WTC11 (cell line): ENCODE measurements at regions not wholly inside any gene's neighbourhood (a gene's known extent, or its start where the extent isn't known, plus 50 kb on each side); places are given as distances from the start of the nearest gene placed in this dataset.
A peak's percentile ranks its signal among the peaks of the same experiment; 100 is the strongest.

Experiments
- ATAC-seq: fragments of 200-7000 bp; cut with Tn5 transposase; 2 replicates; pipeline ENCODE4 v1.10.0; 2021; ENCODE audit warnings: mild to moderate bottlenecking, moderate library complexity
- CTCF ChIA-PET: fragments of 300-600 bp; sonication (Branson Sonifier 250); formaldehyde crosslinking; loops from one replicate; lab custom pipeline; 2021; ENCODE audit warnings: antibody characterized with exemption; lab: Charles Lee
- POLR2A ChIA-PET: fragments of 350-600 bp; sonication (Branson Sonifier 250); formaldehyde crosslinking; loops from one replicate; lab custom pipeline; 2021; ENCODE audit warnings: antibody characterized with exemption; lab: Charles Lee
- DNase-seq: peaks from one replicate; pipeline ENCODE4 v3.0.0; 2021; ENCODE audit warnings: low spot score
- H3K27ac Mint-ChIP-seq: 2 replicates; pipeline ENCODE4 v1.8.0; 2021; ENCODE audit warnings: mixed read lengths
- H3K27me3 Mint-ChIP-seq: 2 replicates; pipeline ENCODE4 v1.8.0; 2021; ENCODE audit warnings: low read depth, mild to moderate bottlenecking, moderate library complexity, mixed read lengths
- H3K36me3 Mint-ChIP-seq: 2 replicates; pipeline ENCODE4 v1.8.0; 2021; ENCODE audit warnings: mixed read lengths
- H3K4me1 Mint-ChIP-seq: 2 replicates; pipeline ENCODE4 v1.8.0; 2022; ENCODE audit warnings: mixed read lengths
- H3K4me3 Mint-ChIP-seq: 2 replicates; pipeline ENCODE4 v1.8.0; 2021; ENCODE audit warnings: mild to moderate bottlenecking, moderate library complexity, mixed read lengths
- H3K9me3 Mint-ChIP-seq: 2 replicates; pipeline ENCODE4 v1.8.0; 2021; ENCODE audit warnings: mixed read lengths
- ATF1 ChIP-seq: sonication (generic); formaldehyde crosslinking; IDR thresholded peaks from 2 replicates; pipeline ENCODE4 v1.8.1; 2023; ENCODE audit warnings: mild to moderate bottlenecking, moderate library complexity, missing genetic modification reagents
- ATF3 ChIP-seq: sonication (generic); formaldehyde crosslinking; conservative IDR thresholded peaks from 2 replicates; pipeline ENCODE4 v1.8.1; 2022; ENCODE audit warnings: mild to moderate bottlenecking, missing genetic modification reagents
- CREM ChIP-seq: sonication (generic); formaldehyde crosslinking; IDR thresholded peaks from 2 replicates; pipeline ENCODE4 v1.8.1; 2022; ENCODE audit warnings: mild to moderate bottlenecking, missing genetic modification reagents, moderate library complexity
- EMX1 ChIP-seq: fragments of 250-450 bp; sonication (Bioruptor Pico); IDR thresholded peaks from 2 replicates; pipeline ENCODE4 v1.8.0; 2021; ENCODE audit warnings: mild to moderate bottlenecking
- FOXJ3 ChIP-seq: sonication (generic); formaldehyde crosslinking; IDR thresholded peaks from 2 replicates; pipeline ENCODE4 v1.9.0; 2021; ENCODE audit warnings: missing genetic modification reagents, mild to moderate bottlenecking, borderline replicate concordance
- GABPB1 ChIP-seq: sonication (generic); formaldehyde crosslinking; IDR thresholded peaks from 2 replicates; pipeline ENCODE4 v1.8.1; 2023; ENCODE audit warnings: mild to moderate bottlenecking, missing genetic modification reagents
- IRF1 ChIP-seq: sonication (generic); formaldehyde crosslinking; IDR thresholded peaks from 2 replicates; pipeline ENCODE4 v1.8.0; 2023; ENCODE audit warnings: missing genetic modification reagents
- NFYB ChIP-seq: sonication (generic); formaldehyde crosslinking; conservative IDR thresholded peaks from 2 replicates; pipeline ENCODE4 v1.8.0; 2022; ENCODE audit warnings: low read depth, missing genetic modification reagents
- NR2C2 ChIP-seq: sonication (generic); formaldehyde crosslinking; IDR thresholded peaks from 2 replicates; pipeline ENCODE4 v1.8.0; 2022; ENCODE audit warnings: mild to moderate bottlenecking, missing genetic modification reagents
- PRRX2 ChIP-seq: fragments of 250-450 bp; sonication (Bioruptor Pico); IDR thresholded peaks from 2 replicates; pipeline ENCODE4 v1.8.0; 2021; ENCODE audit warnings: mild to moderate bottlenecking
- RELA ChIP-seq: sonication (generic); formaldehyde crosslinking; IDR thresholded peaks from 2 replicates; pipeline ENCODE4 v1.8.1; 2022; ENCODE audit warnings: missing genetic modification reagents, mild to moderate bottlenecking, borderline replicate concordance
- SMAD3 ChIP-seq: sonication (generic); formaldehyde crosslinking; IDR thresholded peaks from 2 replicates; pipeline ENCODE4 v1.8.0; 2022; ENCODE audit warnings: missing genetic modification reagents, mild to moderate bottlenecking, borderline replicate concordance
- ZMAT4 ChIP-seq: fragments of 250-450 bp; sonication (Bioruptor Pico); IDR thresholded peaks from 2 replicates; pipeline ENCODE4 v1.9.0; 2021; ENCODE audit warnings: mild to moderate bottlenecking
- ZNF138 ChIP-seq: sonication (generic); formaldehyde crosslinking; conservative IDR thresholded peaks from 2 replicates; pipeline ENCODE4 v1.8.1; 2022; ENCODE audit warnings: mild to moderate bottlenecking, moderate library complexity, missing genetic modification reagents
- ZNF263 ChIP-seq: sonication (generic); formaldehyde crosslinking; IDR thresholded peaks from 2 replicates; pipeline ENCODE4 v1.8.1; 2022; ENCODE audit warnings: low read depth, mild to moderate bottlenecking, moderate library complexity, missing genetic modification reagents
- ZNF396 ChIP-seq: fragments of 250-450 bp; sonication (Bioruptor Pico); IDR thresholded peaks from 2 replicates; pipeline ENCODE4 v1.8.0; 2021; ENCODE audit warnings: mild to moderate bottlenecking, moderate library complexity, borderline replicate concordance
- ZNF512 ChIP-seq: sonication (generic); formaldehyde crosslinking; IDR thresholded peaks from 2 replicates; pipeline ENCODE4 v1.8.1; 2022; ENCODE audit warnings: missing genetic modification reagents, borderline replicate concordance

GRCh38 chr14:22174412-22175277 lies 414.4 kb downstream of the DAD1 start:
- H3K9me3 Mint-ChIP-seq: no peaks in the 10 kb centered on the region
- ChIA-PET POLR2A (no interaction called here), CTCF (interaction anchor here (3.7 kb wide), 1 partner anchor 11 kb away, joined by 11 read pairs; no protein-coding TSS in a partner anchor)
- H3K36me3 Mint-ChIP-seq: no peaks in the 10 kb centered on the region
- H3K4me1 Mint-ChIP-seq: peaks cover 24% of the 10 kb centered on the region
- DNase-seq: no peak
- no peak overlapping the region for H3K4me3 Mint-ChIP-seq
- ATAC-seq: no peak
- no peaks in the 10 kb centered on the region for H3K27me3 Mint-ChIP-seq
- TF ChIP-seq SMAD3 (CRISPR knock-in tag) (no peak), PRRX2 (CRISPR knock-in tag) (no peak), CREM (no peak), ZNF396 (CRISPR knock-in tag) (no peak)
- TF ChIP-seq, all 79 proteins: peak for 0
- H3K27ac Mint-ChIP-seq: no peak overlapping the region

- ATAC-seq (peak; percentile 74), DNase-seq (no peak)
- Mint-ChIP-seq H3K9me3 (no peaks in the 10 kb centered on the region), H3K4me3 (no peak overlapping the region), H3K27ac (peak overlapping the region; percentile 6; the same call in 1 of the 2 replicates), H3K36me3 (no peaks in the 10 kb centered on the region), H3K4me1 (peaks cover 50% of the 10 kb centered on the region), H3K27me3 (no peaks in the 10 kb centered on the region)
- TF ChIP-seq GABPB1 (no peak), EMX1 (CRISPR knock-in tag) (no peak), ZMAT4 (no peak), FOXJ3 (no peak)
- ChIA-PET POLR2A (no interaction called here), CTCF (interaction anchor here (1.0 to 2.2 kb wide), 5 partner anchors 12 to 53 kb away, joined by 3 to 13 read pairs (median 4); no protein-coding TSS in a partner anchor)
Measured at GRCh38 chr14:22168092-22168955, 420.7 kb downstream of the DAD1 start.

GRCh38 chr14:22164616-22165015 lies 424.4 kb downstream of the DAD1 start:
- no peak for DNase-seq
- POLR2A ChIA-PET: no interaction called here
- TF ChIP-seq ATF3 (CRISPR knock-in tag) (no peak), ATF1 (no peak), NFYB (CRISPR knock-in tag) (no peak), IRF1 (CRISPR knock-in tag) (no peak), NR2C2 (CRISPR knock-in tag) (no peak), ZNF138 (CRISPR knock-in tag) (no peak), ZNF263 (CRISPR knock-in tag) (no peak), ZNF512 (CRISPR knock-in tag) (no peak), RELA (CRISPR knock-in tag) (no peak)
- TF ChIP-seq, all 79 proteins: peak for 0
- no peak overlapping the region for H3K27ac Mint-ChIP-seq
- H3K36me3 Mint-ChIP-seq: no peaks in the 10 kb centered on the region
- no peaks in the 10 kb centered on the region for H3K27me3 Mint-ChIP-seq
- ATAC-seq: no peak
- no peak overlapping the region for H3K4me3 Mint-ChIP-seq
- no peaks in the 10 kb centered on the region for H3K9me3 Mint-ChIP-seq
- peaks cover 32% of the 10 kb centered on the region for H3K4me1 Mint-ChIP-seq
- CTCF ChIA-PET: interaction anchor here (1.2 to 2.3 kb wide), 5 partner anchors 21 to 211 kb away, joined by 4 to 20 read pairs (median 10); no protein-coding TSS in a partner anchor
